ENCODE measurements at regions not wholly inside any gene's neighbourhood (a gene's known extent, or its start where the extent isn't known, plus 50 kb on each side); places are given as distances from the start of the nearest gene placed in this dataset.

- H3K4me3 ChIP-seq (ENCODE audit: low read length in 2 of 2) = no peak overlapping the region
- no peaks in the 10 kb centered on the region for H3K36me3 ChIP-seq (ENCODE audit: control insufficient read depth in 2 of 2, insufficient read depth in 2 of 2, low read length in 2 of 2)
- no peaks in the 10 kb centered on the region for H3K4me1 ChIP-seq (ENCODE audit: control insufficient read depth in 2 of 2, insufficient read depth in 2 of 2, low read length in 2 of 2)
- H3K9me3 ChIP-seq (ENCODE audit: control insufficient read depth in 2 of 2, low read length in 2 of 2) = no peaks in the 10 kb centered on the region
- no peak overlapping the region for H3K27ac ChIP-seq (ENCODE audit: low read depth in 2 of 2, low read length in 2 of 2)
- H3K27me3 ChIP-seq (ENCODE audit: control insufficient read depth in 2 of 2, insufficient read depth in 2 of 2, low read length in 2 of 2) = no peaks in the 10 kb centered on the region
- no peak overlapping the region for H3K9ac ChIP-seq (ENCODE audit: low read depth in 1 of 2, low read length in 2 of 2)
Measured at GRCh38 chr13:75929076-75929475, 292.9 kb downstream of the LMO7 start.

DNA sequence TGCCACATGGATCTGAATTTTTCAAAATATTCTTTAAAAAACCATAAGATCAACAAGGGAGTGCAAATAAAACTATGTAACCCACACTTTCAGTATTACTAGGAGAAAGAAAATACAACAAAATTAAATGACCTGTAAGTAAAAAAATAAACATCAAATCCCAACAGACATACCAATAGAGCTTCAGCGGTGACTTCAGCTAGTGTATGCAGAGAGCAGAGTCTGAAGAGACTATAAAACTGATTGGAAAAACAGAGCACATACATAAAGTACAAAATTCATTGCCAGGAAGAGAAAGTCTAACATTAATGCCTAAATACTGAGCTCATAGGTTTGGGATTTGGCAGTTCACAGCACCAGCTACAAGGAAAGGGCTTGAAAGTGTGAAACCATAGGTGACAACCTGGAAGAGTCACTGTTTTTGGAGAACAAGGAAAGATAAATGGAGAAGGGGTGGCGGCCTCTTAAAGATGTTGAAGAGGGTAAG is 291.1 kb downstream of the LMO7 start:
- Histone ChIP-seq H3K4me1 (ENCODE audit: control insufficient read depth in 2 of 2, insufficient read depth in 2 of 2, low read length in 2 of 2) (no peaks in the 10 kb centered on the region), H3K9me3 (ENCODE audit: control insufficient read depth in 2 of 2, low read length in 2 of 2) (no peaks in the 10 kb centered on the region), H3K9ac (ENCODE audit: low read depth in 1 of 2, low read length in 2 of 2) (no peak overlapping the region), H3K4me3 (ENCODE audit: low read length in 2 of 2) (no peak overlapping the region), H3K27me3 (ENCODE audit: control insufficient read depth in 2 of 2, insufficient read depth in 2 of 2, low read length in 2 of 2) (no peaks in the 10 kb centered on the region), H3K27ac (ENCODE audit: low read depth in 2 of 2, low read length in 2 of 2) (no peak overlapping the region), H3K36me3 (ENCODE audit: control insufficient read depth in 2 of 2, insufficient read depth in 2 of 2, low read length in 2 of 2) (no peaks in the 10 kb centered on the region)

GRCh38 chr13:75920536-75920935 is 284.4 kb downstream of the LMO7 start:
- Histone ChIP-seq H3K9me3 (ENCODE audit: control insufficient read depth in 2 of 2, low read length in 2 of 2) (no peaks in the 10 kb centered on the region), H3K4me1 (ENCODE audit: control insufficient read depth in 2 of 2, insufficient read depth in 2 of 2, low read length in 2 of 2) (no peaks in the 10 kb centered on the region), H3K36me3 (ENCODE audit: control insufficient read depth in 2 of 2, insufficient read depth in 2 of 2, low read length in 2 of 2) (no peaks in the 10 kb centered on the region), H3K4me3 (ENCODE audit: low read length in 2 of 2) (no peak overlapping the region), H3K27ac (ENCODE audit: low read depth in 2 of 2, low read length in 2 of 2) (no peak overlapping the region), H3K27me3 (ENCODE audit: control insufficient read depth in 2 of 2, insufficient read depth in 2 of 2, low read length in 2 of 2) (no peaks in the 10 kb centered on the region), H3K9ac (ENCODE audit: low read depth in 1 of 2, low read length in 2 of 2) (no peak overlapping the region)

GRCh38 chr13:75919660-75920199 is 283.6 kb downstream of the LMO7 start:
- Histone ChIP-seq H3K4me1 (ENCODE audit: control insufficient read depth in 2 of 2, insufficient read depth in 2 of 2, low read length in 2 of 2) (no peaks in the 10 kb centered on the region), H3K9me3 (ENCODE audit: control insufficient read depth in 2 of 2, low read length in 2 of 2) (no peaks in the 10 kb centered on the region), H3K4me3 (ENCODE audit: low read length in 2 of 2) (no peak overlapping the region), H3K27me3 (ENCODE audit: control insufficient read depth in 2 of 2, insufficient read depth in 2 of 2, low read length in 2 of 2) (no peaks in the 10 kb centered on the region), H3K36me3 (ENCODE audit: control insufficient read depth in 2 of 2, insufficient read depth in 2 of 2, low read length in 2 of 2) (no peaks in the 10 kb centered on the region), H3K9ac (ENCODE audit: low read depth in 1 of 2, low read length in 2 of 2) (no peak overlapping the region), H3K27ac (ENCODE audit: low read depth in 2 of 2, low read length in 2 of 2) (no peak overlapping the region)

GRCh38 chr13:75915066-75915465 is 278.9 kb downstream of the LMO7 start:
- Histone ChIP-seq H3K4me1 (ENCODE audit: control insufficient read depth in 2 of 2, insufficient read depth in 2 of 2, low read length in 2 of 2) (no peaks in the 10 kb centered on the region), H3K9me3 (ENCODE audit: control insufficient read depth in 2 of 2, low read length in 2 of 2) (no peaks in the 10 kb centered on the region), H3K27ac (ENCODE audit: low read depth in 2 of 2, low read length in 2 of 2) (no peak overlapping the region), H3K27me3 (ENCODE audit: control insufficient read depth in 2 of 2, insufficient read depth in 2 of 2, low read length in 2 of 2) (no peaks in the 10 kb centered on the region), H3K4me3 (ENCODE audit: low read length in 2 of 2) (no peak overlapping the region), H3K36me3 (ENCODE audit: control insufficient read depth in 2 of 2, insufficient read depth in 2 of 2, low read length in 2 of 2) (no peaks in the 10 kb centered on the region), H3K9ac (ENCODE audit: low read depth in 1 of 2, low read length in 2 of 2) (no peak overlapping the region)

- H3K36me3 ChIP-seq (ENCODE audit: control insufficient read depth in 2 of 2, insufficient read depth in 2 of 2, low read length in 2 of 2) = no peaks in the 10 kb centered on the region
- H3K27ac ChIP-seq (ENCODE audit: low read depth in 2 of 2, low read length in 2 of 2) = no peak overlapping the region
- H3K27me3 ChIP-seq (ENCODE audit: control insufficient read depth in 2 of 2, insufficient read depth in 2 of 2, low read length in 2 of 2) = no peaks in the 10 kb centered on the region
Measured at GRCh38 chr13:75913925-75914324, 277.8 kb downstream of the LMO7 start.

GRCh38 chr13:75910591-75910990 is 274.5 kb downstream of the LMO7 start:
- Histone ChIP-seq H3K36me3 (ENCODE audit: control insufficient read depth in 2 of 2, insufficient read depth in 2 of 2, low read length in 2 of 2) (no peaks in the 10 kb centered on the region), H3K4me3 (ENCODE audit: low read length in 2 of 2) (no peak overlapping the region), H3K4me1 (ENCODE audit: control insufficient read depth in 2 of 2, insufficient read depth in 2 of 2, low read length in 2 of 2) (no peaks in the 10 kb centered on the region), H3K9me3 (ENCODE audit: control insufficient read depth in 2 of 2, low read length in 2 of 2) (no peaks in the 10 kb centered on the region), H3K9ac (ENCODE audit: low read depth in 1 of 2, low read length in 2 of 2) (no peak overlapping the region), H3K27ac (ENCODE audit: low read depth in 2 of 2, low read length in 2 of 2) (no peak overlapping the region), H3K27me3 (ENCODE audit: control insufficient read depth in 2 of 2, insufficient read depth in 2 of 2, low read length in 2 of 2) (no peaks in the 10 kb centered on the region)

More at GRCh38 chr13:75913925-75914324, 277.8 kb downstream of the LMO7 start:
- Histone ChIP-seq H3K9ac (ENCODE audit: low read depth in 1 of 2, low read length in 2 of 2) (no peak overlapping the region), H3K9me3 (ENCODE audit: control insufficient read depth in 2 of 2, low read length in 2 of 2) (no peaks in the 10 kb centered on the region), H3K4me3 (ENCODE audit: low read length in 2 of 2) (no peak overlapping the region), H3K4me1 (ENCODE audit: control insufficient read depth in 2 of 2, insufficient read depth in 2 of 2, low read length in 2 of 2) (no peaks in the 10 kb centered on the region)
